ENCODE measurements at regions not wholly inside any gene's neighbourhood (a gene's known extent, or its start where the extent isn't known, plus 50 kb on each side); places are given as distances from the start of the nearest gene placed in this dataset.
"Not testable (repeated sequence)": the region's sequence is repeated elsewhere in the genome, so short reads cannot be mapped to it uniquely, and the experiment has no call there.

DNA sequence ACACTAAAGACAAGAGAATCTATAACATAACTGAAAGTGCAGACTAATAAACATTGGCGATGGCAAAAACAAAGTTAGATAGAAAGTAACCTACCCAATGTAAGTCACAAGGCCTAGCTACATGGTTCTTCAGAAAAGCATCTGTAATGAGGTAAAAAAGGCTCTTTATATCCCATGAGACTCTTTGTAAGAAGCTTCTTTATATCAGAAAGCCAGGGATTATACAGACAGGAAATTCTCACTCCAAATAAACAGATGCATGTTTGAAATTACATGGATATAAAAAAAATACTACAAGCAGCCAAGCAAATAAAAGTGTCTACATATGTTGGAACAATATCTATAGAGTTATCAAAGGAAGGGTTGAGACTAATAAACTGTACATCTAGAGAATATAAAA, 284.9 kb upstream of the NRSN1 start:
- no peak for DNase-seq

DNA sequence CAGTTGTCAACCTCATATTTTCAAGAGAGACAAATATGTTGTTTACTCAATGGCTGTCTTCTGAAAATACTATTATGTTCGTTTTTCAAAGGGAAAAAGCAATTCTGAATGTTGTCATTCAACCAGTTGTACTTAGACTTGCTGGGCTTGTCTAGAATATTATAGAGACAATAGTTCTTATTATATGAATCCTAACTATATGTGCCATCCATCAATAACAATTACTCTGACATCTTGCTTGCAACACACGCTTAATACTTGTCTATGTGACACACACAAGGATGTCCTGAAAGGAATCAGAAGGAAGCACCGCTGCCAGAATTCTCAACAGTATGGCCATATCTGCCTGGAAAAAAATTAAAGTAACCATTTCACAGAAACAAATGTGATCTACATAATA, 283.3 kb upstream of the NRSN1 start:
- no peak for DNase-seq

DNA sequence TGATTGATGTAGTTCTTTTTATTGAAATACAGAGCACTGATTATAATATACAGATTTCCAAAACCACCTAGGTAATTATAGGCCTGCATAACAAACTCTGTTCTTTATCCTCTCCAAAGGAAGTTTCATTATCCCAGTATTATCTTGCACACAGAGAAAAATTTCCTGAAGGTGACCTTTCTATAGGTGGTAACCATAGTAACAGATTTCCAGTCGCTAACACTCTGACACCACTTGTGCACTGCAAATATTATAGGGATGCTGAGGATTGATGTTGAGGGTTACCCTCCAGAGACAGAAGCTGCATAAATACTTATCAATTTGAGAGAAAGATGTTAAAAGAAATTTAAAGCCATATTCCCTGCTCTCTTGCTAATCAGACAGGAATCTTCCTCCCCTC, 274.5 kb upstream of the NRSN1 start:
- no peak for DNase-seq

DNA sequence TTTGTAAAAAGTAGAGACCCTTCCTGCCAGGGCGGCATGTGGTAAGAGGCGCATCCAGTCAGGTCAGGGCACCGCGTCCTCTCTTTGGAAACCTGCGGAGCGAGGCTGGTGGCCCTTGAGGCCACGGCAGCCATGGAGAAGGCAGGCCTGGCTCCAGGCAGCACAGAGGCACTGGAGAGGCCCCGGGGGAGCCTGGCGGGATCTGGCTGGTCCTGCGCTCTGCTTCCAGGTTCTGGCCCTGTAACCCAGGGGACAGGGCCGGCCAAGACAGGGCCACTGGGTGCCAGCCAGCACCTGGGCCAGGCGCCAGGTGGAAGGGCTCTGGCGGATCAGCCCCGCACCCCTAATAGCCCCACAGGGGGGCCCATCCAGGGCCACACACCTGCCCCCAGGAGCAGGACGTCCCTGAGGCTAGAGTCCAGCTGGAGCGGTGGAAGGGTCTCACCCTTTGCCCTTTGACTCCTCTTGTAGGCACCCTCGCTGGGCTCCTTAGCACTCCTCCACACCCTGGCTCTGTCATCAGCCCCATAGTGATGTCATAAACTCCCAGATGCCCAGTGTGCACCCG, 272.4 kb upstream of the NRSN1 start:
- DNase-seq, result not testable (repeated sequence)

DNA sequence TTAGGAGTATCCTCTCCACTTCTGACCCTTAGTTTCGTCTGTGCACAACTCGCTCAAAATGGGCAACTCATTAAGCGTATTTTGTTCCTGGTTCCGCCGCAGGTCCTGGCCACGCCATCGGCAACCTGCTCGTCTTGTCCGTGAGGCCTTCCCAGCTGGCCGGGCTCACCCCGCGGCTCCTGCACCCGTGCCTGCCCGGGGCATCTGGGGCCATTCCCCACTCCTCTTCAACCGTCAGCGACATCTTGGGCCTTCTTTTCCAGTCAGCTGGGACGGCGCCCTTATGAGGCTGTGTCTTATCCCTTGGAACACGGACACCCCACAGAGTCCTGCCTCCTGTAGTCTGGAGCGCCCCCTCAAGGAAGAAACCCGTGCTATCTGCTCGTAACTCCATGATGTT, 271.9 kb upstream of the NRSN1 start:
- not testable (repeated sequence) for DNase-seq

DNA sequence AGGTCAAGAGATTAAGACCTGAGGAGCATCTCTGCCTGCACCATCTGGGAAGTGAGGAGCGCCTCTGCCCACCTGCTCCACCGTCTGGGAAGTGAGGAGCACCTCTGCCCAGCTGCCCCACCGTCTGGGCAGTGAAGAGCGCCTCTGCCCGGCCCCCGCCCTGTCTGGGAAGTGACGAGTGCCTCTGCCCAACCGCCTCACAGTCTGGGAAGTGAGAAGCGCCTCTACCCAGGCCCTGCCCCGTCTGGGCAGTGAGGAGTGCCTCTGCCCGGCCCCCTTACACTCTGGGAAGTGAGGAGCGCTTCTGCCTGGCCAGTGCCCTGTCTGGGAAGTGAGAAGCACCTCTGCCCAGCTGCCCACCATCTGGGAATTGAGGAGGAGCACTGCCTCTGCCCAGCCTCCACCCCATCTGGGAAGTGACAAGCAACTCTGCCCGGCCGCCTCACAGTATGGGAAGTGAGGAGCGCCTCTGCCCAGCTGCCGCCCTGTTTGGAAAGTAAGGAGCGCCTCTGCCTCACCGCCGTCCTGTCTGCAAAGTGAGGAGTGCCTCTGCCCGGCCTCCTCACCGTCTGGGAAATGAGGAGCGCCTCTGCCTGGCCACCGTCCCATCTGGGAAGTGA, 270.4 kb upstream of the NRSN1 start:
- no peak for DNase-seq

DNA sequence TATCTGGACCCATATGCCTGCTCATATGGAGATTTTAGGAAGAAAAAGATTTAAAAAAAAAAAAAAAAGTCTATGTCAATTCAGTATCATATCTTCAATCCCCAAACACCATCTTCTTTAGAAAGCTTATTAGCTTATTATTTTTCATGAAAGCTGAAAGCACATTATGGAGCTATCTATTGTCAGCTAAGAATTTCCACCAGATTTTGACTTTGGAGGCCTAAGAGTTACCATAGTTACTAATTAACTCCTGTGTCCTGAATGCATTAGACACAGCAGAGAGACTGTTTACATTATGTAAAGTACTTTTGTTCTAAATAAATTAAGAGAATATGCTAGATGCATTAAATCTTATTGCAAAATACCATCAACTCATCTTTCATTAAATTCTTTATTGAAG, 255.5 kb upstream of the NRSN1 start:
- no peak for DNase-seq

DNA sequence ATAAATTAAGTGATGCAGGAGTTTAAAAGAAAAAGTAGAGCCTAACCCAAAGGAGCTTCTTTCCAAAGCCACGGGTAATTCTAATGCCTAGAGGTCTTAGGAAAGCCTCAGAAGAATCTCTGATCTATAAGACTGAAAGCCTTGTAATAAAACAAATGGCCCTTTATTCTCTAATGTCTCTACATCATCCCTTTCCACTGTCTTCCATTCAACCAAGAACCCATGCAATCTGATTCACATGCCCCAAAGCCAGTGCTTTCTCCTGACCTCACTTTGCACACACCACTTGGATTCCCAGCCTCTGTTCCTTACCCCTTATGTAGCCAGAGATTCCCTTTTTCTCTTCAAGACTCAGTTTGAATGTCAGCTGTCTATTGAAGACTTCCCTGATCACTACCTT, 252.9 kb upstream of the NRSN1 start:
- no peak for DNase-seq

DNA sequence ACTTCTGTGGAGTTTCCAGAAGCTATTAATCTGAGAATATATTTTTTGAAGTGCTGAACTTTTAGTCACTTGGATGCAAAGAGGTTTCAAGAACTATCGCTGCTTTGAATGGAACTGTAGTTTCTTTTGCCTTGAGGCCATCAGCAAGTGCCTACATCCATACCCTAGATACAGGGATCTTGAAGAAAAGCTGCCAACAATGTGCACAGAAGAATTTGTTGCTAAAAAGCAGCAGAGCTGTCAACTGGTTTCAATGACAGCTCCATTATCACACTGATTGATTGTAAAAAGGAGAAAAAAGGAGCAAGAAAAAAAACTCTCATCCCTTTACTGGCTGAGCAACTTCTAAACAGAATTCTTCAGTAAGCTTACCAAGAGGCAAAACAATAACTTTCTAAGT, 251.0 kb upstream of the NRSN1 start:
- DNase-seq, result no peak

DNA sequence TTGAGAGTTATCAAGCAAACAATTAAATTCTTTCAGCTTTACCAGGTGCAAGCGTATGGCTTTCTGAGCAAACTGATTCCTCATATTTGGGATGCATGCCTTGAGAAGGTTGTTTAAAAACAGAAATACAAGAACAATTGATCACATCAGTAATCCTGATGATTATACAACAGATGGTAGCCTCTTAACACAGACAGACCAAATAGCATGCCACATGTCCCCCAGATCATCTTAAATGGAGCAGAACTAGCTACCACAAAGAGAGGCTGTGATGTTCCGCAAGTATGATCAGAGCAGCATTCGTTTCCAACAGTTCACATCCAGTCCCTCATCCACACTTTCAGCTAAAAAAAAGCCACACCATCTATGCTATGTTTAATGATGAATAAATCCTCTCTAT, 246.2 kb upstream of the NRSN1 start:
- DNase-seq, result no peak

DNA sequence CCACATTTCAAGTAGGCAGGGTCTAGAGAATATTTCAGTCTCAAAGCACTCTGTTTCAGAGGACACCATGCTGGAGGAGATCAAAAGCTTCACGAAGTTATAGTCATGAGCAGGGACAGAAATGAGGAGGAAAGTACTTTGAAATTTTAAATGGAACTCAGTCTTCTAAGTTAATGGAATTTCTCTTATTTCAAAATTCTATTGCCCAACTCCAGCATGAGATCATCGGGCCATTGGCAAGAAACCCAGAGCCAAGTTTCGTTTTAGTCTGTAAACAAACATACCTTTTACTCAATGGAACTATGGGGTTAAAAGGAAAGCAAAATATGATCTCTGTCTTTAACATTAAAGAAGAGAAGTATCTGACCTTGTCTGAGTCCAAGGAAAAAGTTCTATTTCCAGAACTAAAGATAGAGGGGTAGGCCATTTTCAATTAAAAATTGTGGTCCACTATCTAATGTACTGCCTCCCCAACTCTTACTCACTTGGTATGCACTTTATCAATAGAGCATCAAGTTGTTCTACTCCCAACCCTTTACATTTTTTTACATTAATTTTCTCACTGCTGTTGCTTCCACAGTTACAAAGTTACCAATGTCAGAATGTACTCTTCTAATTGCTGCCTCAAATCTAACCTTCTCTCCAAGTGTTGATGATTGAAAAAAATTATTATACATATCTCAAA, 235.3 kb upstream of the NRSN1 start:
- peak; percentile 1 for DNase-seq

DNA sequence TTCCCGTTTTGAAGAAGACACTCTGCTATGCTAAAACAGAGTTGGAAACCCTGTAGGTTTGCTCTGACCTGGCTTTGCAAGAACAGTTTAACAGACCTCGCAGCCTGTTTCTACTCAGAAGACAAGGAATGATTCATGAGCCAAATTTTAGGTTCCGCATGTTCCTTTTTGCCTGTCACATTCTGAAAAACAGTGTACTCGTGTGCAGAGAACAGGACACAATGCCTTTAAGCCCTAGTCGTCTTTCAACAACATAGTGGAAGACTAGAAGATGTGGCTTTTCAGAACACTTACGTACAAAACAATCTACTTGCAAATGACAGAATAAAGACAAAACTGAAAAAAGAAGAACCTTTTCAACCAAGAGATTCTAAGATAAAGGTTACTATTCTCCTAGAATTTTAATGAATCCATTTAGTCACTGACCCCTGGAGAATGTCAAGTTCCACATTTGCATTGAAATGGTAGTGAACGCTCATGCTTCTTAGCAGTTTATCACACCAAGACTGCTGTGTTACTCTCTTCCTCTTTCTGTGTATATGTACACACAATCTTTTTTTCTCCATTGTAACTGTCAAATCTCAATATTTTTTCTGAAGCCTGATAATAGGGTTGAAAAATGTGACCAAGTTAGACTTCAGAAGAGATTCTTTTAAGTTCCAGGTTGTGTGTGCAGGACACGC, 220.7 kb upstream of the NRSN1 start:
- DNase-seq, result no peak

DNA sequence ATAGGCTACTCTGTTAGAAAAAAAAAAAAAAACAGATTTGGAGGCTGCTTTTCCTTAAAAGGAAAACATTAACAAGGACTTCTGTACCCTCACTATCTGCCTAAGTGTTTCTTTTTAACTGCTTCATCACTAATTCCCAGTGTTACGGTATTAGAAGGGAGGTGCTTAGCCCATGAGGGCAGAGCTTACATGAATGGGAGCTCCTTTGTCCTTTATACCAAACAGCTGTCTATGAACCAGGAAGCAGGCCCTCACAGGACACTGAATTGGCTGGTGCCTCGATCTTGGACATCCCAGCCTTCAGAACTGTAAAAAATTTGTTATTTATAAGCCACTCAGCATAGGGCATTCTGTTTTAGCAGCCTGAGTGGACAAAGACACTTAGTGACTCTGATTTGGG, 215.6 kb upstream of the NRSN1 start:
- DNase-seq, result no peak

DNA sequence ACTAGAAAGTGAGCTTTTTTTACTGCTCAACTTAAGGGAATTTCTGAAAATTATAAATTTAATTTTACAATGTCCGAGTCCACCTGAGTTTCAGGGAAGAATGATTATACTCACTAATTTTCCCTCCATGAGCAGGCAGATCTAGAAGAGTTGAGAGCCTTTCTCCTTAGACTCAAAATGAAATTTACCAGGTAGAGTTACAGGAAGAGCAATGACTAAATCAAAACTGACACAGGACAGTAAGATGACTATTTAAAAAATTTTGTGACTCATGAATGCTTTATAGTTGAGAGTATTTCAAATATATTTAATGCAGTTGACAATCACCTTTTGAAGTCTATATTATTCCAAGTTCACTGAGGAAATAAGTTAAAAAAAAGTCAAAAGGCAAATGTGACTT, 198.1 kb upstream of the NRSN1 start:
- no peak for DNase-seq

DNA sequence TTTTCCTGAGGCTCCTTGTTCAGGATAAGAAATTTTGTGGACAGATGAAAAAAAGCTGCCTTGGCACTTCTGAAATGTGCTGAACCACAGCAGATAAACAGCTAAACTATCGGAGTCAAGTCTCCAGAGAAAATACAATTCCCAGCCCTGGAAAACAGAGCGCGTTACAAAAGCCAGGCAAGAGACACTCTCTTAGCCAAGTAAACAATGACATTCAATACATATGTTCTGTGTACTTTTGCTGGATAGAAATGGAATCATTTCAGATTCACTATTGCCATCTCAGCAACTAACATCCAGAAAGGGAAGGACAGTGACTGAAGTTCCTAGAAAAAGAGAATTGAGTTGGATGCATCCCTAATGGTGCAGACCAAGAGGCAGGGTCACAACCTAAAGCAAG, 196.8 kb upstream of the NRSN1 start:
- no peak for DNase-seq

DNA sequence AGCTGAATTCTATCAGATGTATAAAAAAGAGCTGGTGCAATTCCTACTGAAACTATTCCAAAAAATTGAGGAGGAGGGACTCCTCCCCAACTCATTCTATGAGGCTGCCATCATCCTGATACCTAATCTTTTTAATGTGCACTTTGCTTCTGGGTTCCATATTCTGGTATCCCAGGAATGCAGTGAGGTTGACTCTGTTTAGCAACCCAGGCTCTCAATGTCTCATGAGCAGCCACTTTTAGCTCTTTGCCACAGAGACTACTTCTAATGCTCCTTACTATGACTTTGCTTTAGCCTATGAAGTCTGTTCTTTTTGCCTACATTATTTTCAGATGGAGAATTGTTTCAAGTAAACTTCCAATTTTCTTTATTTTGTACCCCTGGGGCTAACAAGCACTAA, 185.5 kb upstream of the NRSN1 start:
- DNase-seq, result no peak

DNA sequence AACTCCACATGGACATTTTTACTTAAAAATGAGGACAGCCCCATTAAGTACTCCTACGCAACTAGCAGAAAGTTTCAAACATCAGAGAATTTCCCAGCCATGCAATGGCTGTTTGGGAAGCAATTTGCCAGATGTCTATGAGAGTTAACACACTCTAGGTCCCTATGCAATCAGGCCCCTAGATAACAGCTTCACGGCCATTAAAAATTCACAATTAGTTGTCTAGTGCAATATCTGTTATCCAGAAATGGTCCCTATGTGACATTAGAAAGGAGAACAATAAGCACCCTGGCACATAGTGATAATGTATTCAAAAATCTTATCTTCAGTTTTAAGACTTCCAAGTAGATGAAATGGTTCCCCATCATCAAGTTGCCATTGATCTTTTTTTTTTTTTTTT, 174.3 kb upstream of the NRSN1 start:
- no peak for DNase-seq

DNA sequence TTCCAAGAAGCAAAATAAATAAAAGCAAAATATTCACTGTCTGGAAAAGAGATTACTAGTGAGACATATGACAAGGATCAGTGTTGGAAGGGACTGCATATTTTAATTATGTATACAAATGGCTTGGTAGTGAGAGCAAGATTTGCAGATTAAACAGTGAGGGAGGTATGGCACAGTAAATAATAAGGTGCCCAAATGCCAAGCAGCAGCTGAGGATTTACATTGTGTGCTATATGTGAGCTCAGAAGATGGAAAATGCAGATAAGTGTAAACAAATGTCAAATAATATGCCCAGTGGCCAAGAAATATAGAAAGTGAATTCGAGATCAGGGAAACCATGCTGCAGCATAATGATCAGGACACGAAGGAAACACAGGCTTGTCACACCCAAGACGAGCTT, 173.8 kb upstream of the NRSN1 start:
- DNase-seq, result no peak

DNA sequence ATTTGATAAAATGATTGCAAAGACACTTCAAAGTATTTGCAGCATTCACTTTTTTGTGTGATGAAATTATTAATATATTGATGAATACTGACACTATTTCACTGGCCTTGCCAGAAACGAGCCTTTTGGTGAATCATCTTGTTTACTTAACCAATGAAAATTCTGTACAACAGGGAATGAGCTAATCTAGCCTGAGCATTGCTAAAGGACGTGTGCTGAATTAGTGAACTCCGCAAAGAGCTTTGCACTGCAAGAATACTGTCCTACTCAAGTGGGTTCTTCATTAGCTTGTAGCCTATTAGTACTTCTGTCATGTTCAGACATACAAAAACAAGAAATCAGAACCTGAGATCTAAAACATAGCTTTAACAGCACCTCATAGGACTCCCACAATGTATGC, 172.0 kb upstream of the NRSN1 start:
- no peak for DNase-seq

DNA sequence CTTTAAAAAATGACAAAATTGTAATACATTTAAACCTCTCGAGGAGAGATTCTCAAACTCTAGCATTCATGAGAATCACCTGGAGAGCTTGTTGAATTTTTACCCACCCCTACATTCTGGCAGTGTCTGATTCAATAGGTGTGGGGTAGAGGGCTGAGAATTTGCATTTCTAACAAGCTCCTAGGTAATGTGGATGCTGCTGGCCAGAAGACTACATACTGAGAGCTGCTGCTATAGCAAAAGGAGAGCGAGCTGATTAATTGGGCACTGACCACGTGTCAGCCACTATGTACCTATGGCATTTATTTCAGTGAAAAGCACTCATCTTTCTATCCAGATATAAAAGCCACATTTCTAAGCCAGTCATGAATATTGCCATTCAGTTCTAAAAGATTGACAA, 169.0 kb upstream of the NRSN1 start:
- DNase-seq, result no peak

DNA sequence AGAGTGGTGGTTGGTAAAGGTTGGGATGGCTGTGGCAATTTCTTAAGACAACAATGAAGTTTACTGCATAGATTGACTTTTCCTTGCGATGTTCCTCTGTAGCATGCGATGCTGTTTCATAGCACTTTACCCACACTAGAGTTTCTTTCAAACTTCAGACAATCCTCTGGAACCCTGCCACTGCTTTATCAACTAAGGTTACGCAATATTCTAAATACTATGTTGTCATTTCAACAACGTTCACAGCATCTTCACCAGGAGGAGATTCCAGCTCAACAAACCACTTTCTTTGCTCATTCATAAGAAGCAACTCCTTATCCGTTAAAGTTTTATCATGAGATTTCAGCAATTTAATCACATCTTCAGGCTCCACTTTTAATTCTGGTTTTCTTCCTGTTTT, 161.2 kb upstream of the NRSN1 start:
- DNase-seq, result no peak

DNA sequence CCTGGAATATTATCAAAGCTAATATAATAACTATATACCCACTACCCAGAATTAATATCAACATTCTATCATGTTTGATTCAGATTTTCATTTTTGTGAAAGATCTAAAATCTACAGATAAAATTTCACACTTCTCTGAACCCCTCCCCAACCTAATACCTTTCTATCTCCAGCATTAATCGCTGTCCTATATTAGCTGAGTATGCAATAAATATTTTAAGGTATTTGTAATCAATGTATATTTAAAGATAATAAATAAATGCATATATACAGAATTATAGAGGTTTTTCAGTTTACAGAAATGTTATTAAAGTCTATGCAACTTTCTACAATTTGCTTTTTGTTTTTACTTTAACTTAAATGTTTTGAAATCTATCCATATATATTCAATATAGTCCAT, 156.7 kb upstream of the NRSN1 start:
- no peak for DNase-seq

DNA sequence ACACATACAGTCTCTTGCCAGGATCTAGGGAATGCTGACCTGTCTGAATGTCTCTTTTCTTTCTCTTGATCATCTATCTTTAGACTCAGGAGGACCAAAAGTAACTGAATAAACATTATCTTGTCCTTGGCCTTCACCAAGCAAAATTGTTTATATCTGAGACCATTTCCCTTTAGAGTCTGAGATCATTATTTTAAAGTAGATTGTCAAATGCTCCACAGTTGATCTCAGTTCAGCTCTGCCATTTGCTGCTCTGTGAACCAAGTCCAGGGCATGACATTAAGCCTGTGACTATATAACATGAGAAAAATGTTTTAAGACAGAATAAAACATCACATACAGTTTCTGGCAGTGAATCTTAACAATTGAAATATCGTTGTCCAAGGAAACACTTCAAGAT, 148.3 kb upstream of the NRSN1 start:
- no peak for DNase-seq

DNA sequence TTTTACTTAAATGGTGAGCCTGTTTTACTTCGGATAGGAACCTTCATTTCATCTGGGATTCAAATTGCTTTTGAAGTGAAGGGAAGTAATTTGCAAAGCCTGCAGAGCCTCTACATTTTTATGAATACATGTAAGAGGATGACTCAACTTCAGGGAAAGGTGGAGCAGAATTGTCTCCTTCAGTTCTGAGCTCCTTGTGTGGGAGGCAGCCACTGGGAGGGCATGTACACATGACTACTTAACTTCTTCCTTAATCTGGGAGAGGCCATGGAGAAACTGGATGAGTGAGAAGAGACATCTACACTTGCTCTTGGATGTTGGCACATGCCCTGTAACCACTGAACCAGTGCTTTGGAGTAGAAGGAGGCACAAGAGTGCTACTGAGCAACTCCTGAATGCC, 145.1 kb upstream of the NRSN1 start:
- DNase-seq, result no peak
